ENCODE measurements at regions not wholly inside any gene's neighbourhood (a gene's known extent, or its start where the extent isn't known, plus 50 kb on each side); places are given as distances from the start of the nearest gene placed in this dataset.
"Not testable (repeated sequence)": the region's sequence is repeated elsewhere in the genome, so short reads cannot be mapped to it uniquely, and the experiment has no call there.

GRCh38 chr20:48440916-48441315 lies 386.9 kb downstream of the PREX1 start:
- DNase-seq (ENCODE audit: low spot score), result no peak

- DNase-seq (ENCODE audit: low spot score), result not testable (repeated sequence)
Measured at GRCh38 chr20:48440261-48440660, 387.5 kb downstream of the PREX1 start.

- no peak for DNase-seq (ENCODE audit: low spot score)
Measured at GRCh38 chr20:48437146-48437545, 390.7 kb downstream of the PREX1 start.

- not testable (repeated sequence) for DNase-seq (ENCODE audit: low spot score)
Measured at GRCh38 chr20:48436609-48437008, 391.2 kb downstream of the PREX1 start.

GRCh38 chr20:48433178-48433577 lies 394.6 kb downstream of the PREX1 start:
- no peak for DNase-seq (ENCODE audit: low spot score)

- no peak for DNase-seq (ENCODE audit: low spot score)
Measured at GRCh38 chr20:48432494-48432832, 395.3 kb downstream of the PREX1 start.

GRCh38 chr20:48431653-48432493 lies 395.9 kb downstream of the PREX1 start:
- no peak for DNase-seq (ENCODE audit: low spot score)

- DNase-seq (ENCODE audit: low spot score), result no peak
Measured at GRCh38 chr20:48426630-48427029, 401.2 kb downstream of the PREX1 start.

- DNase-seq (ENCODE audit: low spot score), result no peak
Measured at GRCh38 chr20:48425817-48426612, 401.8 kb downstream of the PREX1 start.

GRCh38 chr20:48425321-48425720 lies 402.5 kb downstream of the PREX1 start:
- no peak for DNase-seq (ENCODE audit: low spot score)

- DNase-seq (ENCODE audit: low spot score), result no peak
Measured at GRCh38 chr20:48422242-48422960, 405.4 kb downstream of the PREX1 start.

- no peak for DNase-seq (ENCODE audit: low spot score)
Measured at GRCh38 chr20:48421547-48421946, 406.3 kb downstream of the PREX1 start.

- no peak for DNase-seq (ENCODE audit: low spot score)
Measured at GRCh38 chr20:48420176-48420575, 407.6 kb downstream of the PREX1 start.

- no peak for DNase-seq (ENCODE audit: low spot score)
Measured at GRCh38 chr20:48419173-48419572, 408.6 kb downstream of the PREX1 start.

GRCh38 chr20:48416002-48416401 lies 411.8 kb downstream of the PREX1 start:
- no peak for DNase-seq (ENCODE audit: low spot score)

- no peak for DNase-seq (ENCODE audit: low spot score)
Measured at GRCh38 chr20:48414786-48415185, 413.0 kb downstream of the PREX1 start.

GRCh38 chr20:48411919-48412522 lies 415.8 kb downstream of the PREX1 start:
- no peak for DNase-seq (ENCODE audit: low spot score)

GRCh38 chr20:48411245-48411644 lies 416.6 kb downstream of the PREX1 start:
- DNase-seq (ENCODE audit: low spot score), result no peak

- no peak for DNase-seq (ENCODE audit: low spot score)
Measured at GRCh38 chr20:48409055-48409615, 418.7 kb downstream of the PREX1 start.

- DNase-seq (ENCODE audit: low spot score), result no peak
Measured at GRCh38 chr20:48407710-48408109, 420.1 kb downstream of the PREX1 start.

GRCh38 chr20:48406912-48407340 lies 420.9 kb downstream of the PREX1 start:
- DNase-seq (ENCODE audit: low spot score), result no peak

- no peak for DNase-seq (ENCODE audit: low spot score)
Measured at GRCh38 chr20:48406498-48406897, 421.3 kb downstream of the PREX1 start.

All from AG08395 (cell line).